ENCODE measurements at regions not wholly inside any gene's neighbourhood (a gene's known extent, or its start where the extent isn't known, plus 50 kb on each side); places are given as distances from the start of the nearest gene placed in this dataset.

DNA sequence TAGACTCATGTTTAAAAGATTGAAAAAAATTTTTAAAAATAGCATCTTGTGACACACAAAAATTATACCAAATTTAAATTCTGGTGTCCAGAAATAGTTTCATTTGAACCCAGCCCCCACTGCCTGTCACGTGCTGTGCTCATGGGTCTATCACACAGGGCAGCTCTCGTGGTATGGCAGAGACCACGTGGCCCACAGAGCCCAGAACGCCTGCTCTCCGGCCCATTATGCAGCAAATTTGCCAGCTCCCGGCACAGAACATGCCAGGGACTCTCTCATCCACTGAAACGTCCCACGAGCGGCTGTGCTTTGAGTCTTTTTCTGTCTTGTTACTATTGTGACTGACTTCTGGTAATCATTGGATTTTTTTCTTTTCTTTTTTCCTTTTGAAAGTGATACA lies 224.3 kb downstream of the TTLL2 start:
- no peak for TF ChIP-seq CTCF (conservative IDR thresholded peaks at IDR 0.05; ENCODE audit: low read depth, low read length)
- TF ChIP-seq EZH2 (IDR thresholded peaks at IDR 0.05; ENCODE audit: low read length, unreplicated experiment), result no peak
- TF ChIP-seq EZH2phosphoT487 (IDR thresholded peaks at IDR 0.05; ENCODE audit: borderline replicate concordance, low read length), result no peak
